A673 (cell line): ENCODE measurements at regions not wholly inside any gene's neighbourhood (a gene's known extent, or its start where the extent isn't known, plus 50 kb on each side); places are given as distances from the start of the nearest gene placed in this dataset.

Source experiments
- BruUV-seq: library from RNA; stranded (reverse); fragments of 400-500 nt; replicated peaks from 2 replicates; lab custom pipeline; 2021; lab: Mats Ljungman, UMichigan
- CTCF ChIA-PET: fragments of 300-600 bp; sonication (Branson Sonifier 250); formaldehyde crosslinking; loops from one replicate; lab custom pipeline; 2022; ENCODE audit warnings: antibody characterized with exemption; lab: Charles Lee
- POLR2A ChIA-PET: fragments of 300-600 bp; sonication (Branson Sonifier 250); formaldehyde crosslinking; loops from one replicate; lab custom pipeline; 2022; ENCODE audit warnings: antibody characterized with exemption; ENCODE audit not compliant: low non-redundant PET; lab: Charles Lee
- DNase-seq: peaks from one replicate; pipeline ENCODE4 v3.0.0-alpha.2; 2015; ENCODE audit warnings: low spot score
- H3K27ac ChIP-seq: fragments of 200-600 bp; sonication (generic); 2 replicates; pipeline ENCODE4 v1.5.1; 2016; ENCODE audit warnings: mixed run types, low read depth, mild to moderate bottlenecking, mixed read lengths, antibody characterized with exemption, low read length; ENCODE audit not compliant: poor library complexity, severe bottlenecking
- H3K27me3 ChIP-seq: fragments of 200-600 bp; sonication (generic); replicated peaks from 2 replicates; pipeline ENCODE4 v1.6.1; 2017; ENCODE audit warnings: mixed run types, low read depth, mild to moderate bottlenecking, mixed read lengths, antibody characterized with exemption, low read length; ENCODE audit not compliant: insufficient read depth, poor library complexity
- H3K36me3 ChIP-seq: fragments of 200-600 bp; sonication (generic); 2 replicates; pipeline ENCODE4 v1.6.1; 2016; ENCODE audit warnings: mixed run types, mild to moderate bottlenecking, mixed read lengths, antibody characterized with exemption, low read length; ENCODE audit not compliant: insufficient read depth, poor library complexity, severe bottlenecking
- H3K4me1 ChIP-seq: fragments of 200-600 bp; sonication (generic); 2 replicates; pipeline ENCODE4 v1.6.1; 2017; ENCODE audit warnings: mixed run types, mild to moderate bottlenecking, mixed read lengths, antibody characterized with exemption, low read length; ENCODE audit not compliant: insufficient read depth, poor library complexity, severe bottlenecking
- H3K4me3 ChIP-seq: fragments of 200-600 bp; sonication (generic); 2 replicates; pipeline ENCODE4 v1.5.1; 2016; ENCODE audit warnings: low read depth, mixed run types, mild to moderate bottlenecking, mixed read lengths, low read length; ENCODE audit not compliant: poor library complexity, severe bottlenecking
- H3K9me3 ChIP-seq: fragments of 200-600 bp; sonication (generic); 2 replicates; pipeline ENCODE4 v1.6.1; 2016; ENCODE audit warnings: mixed run types, low read depth, mild to moderate bottlenecking, mixed read lengths, antibody characterized with exemption, low read length; ENCODE audit not compliant: poor library complexity, severe bottlenecking
- CTCF ChIP-seq: fragments of 300-800, 200-600 bp; sonication (generic); conservative IDR thresholded peaks from 2 replicates; pipeline ENCODE4 v1.5.1; 2017; ENCODE audit warnings: low read depth, mild to moderate bottlenecking, antibody characterized with exemption, low read length, moderate library complexity, mixed read lengths
- EZH2 ChIP-seq: fragments of 200-600 bp; sonication (generic); IDR thresholded peaks from 2 replicates; pipeline ENCODE4 v1.6.1; 2017; ENCODE audit warnings: borderline replicate concordance, low read depth, mild to moderate bottlenecking, mixed read lengths, antibody characterized with exemption, low read length; ENCODE audit not compliant: poor library complexity, severe bottlenecking
- intact Hi-C: fragments of 100-400 bp; cut with micrococcal nuclease; formaldehyde crosslinking; loops from one replicate; pipeline ENCODE4 v1.10.0; 2022; ENCODE audit not compliant: unreplicated experiment

- no TSS peak for BruUV-seq
- Histone ChIP-seq H3K4me1 (no peaks in the 10 kb centered on the region), H3K4me3 (no peak overlapping the region), H3K27me3 (no peaks in the 10 kb centered on the region), H3K27ac (no peak overlapping the region), H3K36me3 (no peaks in the 10 kb centered on the region), H3K9me3 (no peaks in the 10 kb centered on the region)
- no peak for DNase-seq
- TF ChIP-seq EZH2: no peak
- TF ChIP-seq CTCF: no peak
- CTCF ChIA-PET: no interaction called here
- POLR2A ChIA-PET: no interaction called here
- intact Hi-C loops: no loop called here
These were observed 154.1 kb upstream of the TRAM1L1 start for GRCh38 chr4:117239434-117239833.

GRCh38 chr4:117249333-117249732, 164.0 kb upstream of the TRAM1L1 start:
- no peaks in the 10 kb centered on the region for H3K4me1 ChIP-seq
- no peak overlapping the region for H3K4me3 ChIP-seq
- no peak for DNase-seq
- CTCF ChIA-PET: no interaction called here
- POLR2A ChIA-PET: no interaction called here
- TF ChIP-seq EZH2: no peak
- no peak for TF ChIP-seq CTCF
- H3K9me3 ChIP-seq: no peaks in the 10 kb centered on the region
- H3K36me3 ChIP-seq: no peaks in the 10 kb centered on the region
- intact Hi-C loops: no loop called here
- no TSS peak for BruUV-seq
- H3K27ac ChIP-seq: no peak overlapping the region
- no peaks in the 10 kb centered on the region for H3K27me3 ChIP-seq

- DNase-seq: no peak
- H3K9me3 ChIP-seq: no peaks in the 10 kb centered on the region
- H3K4me1 ChIP-seq: no peaks in the 10 kb centered on the region
- no peak overlapping the region for H3K27ac ChIP-seq
- intact Hi-C loops: no loop called here
- no peaks in the 10 kb centered on the region for H3K27me3 ChIP-seq
- ChIA-PET POLR2A (no interaction called here), CTCF (no interaction called here)
- no peak overlapping the region for H3K4me3 ChIP-seq
- BruUV-seq: no TSS peak
- TF ChIP-seq CTCF (no peak), EZH2 (no peak)
- no peaks in the 10 kb centered on the region for H3K36me3 ChIP-seq
These were observed 178.7 kb upstream of the TRAM1L1 start for GRCh38 chr4:117264072-117264471.
